Endothelial cell of umbilical vein (primary cell): ENCODE measurements at regions not wholly inside any gene's neighbourhood (a gene's known extent, or its start where the extent isn't known, plus 50 kb on each side); places are given as distances from the start of the nearest gene placed in this dataset.

Source experiments
- EZH2 ChIP-seq: IDR thresholded peaks from 2 replicates; pipeline ENCODE4 v1.6.1; 2012; ENCODE audit warnings: borderline replicate concordance, low read depth, mild to moderate bottlenecking, moderate library complexity, low read length, inconsistent platforms; ENCODE audit not compliant: severe bottlenecking
- FOS ChIP-seq: IDR thresholded peaks from 2 replicates; pipeline ENCODE4 v1.6.1; 2011; ENCODE audit warnings: mild to moderate bottlenecking, low read length, moderate library complexity, borderline replicate concordance; ENCODE audit not compliant: insufficient read depth
- GATA2 ChIP-seq: IDR thresholded peaks from 2 replicates; pipeline ENCODE4 v1.7.0; 2011; ENCODE audit warnings: low read depth, mild to moderate bottlenecking, moderate library complexity, mixed read lengths, low read length; ENCODE audit not compliant: insufficient read length, insufficient read depth
- JUN ChIP-seq: IDR thresholded peaks from 2 replicates; pipeline ENCODE4 v1.6.1; 2011; ENCODE audit warnings: borderline replicate concordance, low read depth; ENCODE audit not compliant: insufficient read length, insufficient read depth
- MYC ChIP-seq: IDR thresholded peaks from one replicate; pipeline ENCODE4 v1.6.1; 2011; ENCODE audit warnings: mild to moderate bottlenecking, low read depth, low read length
- POLR2A ChIP-seq: IDR thresholded peaks from 2 replicates; pipeline ENCODE4 v1.6.1; 2012; ENCODE audit warnings: low read depth, mild to moderate bottlenecking, control low read depth, low read length
- POLR2AphosphoS5 ChIP-seq: IDR thresholded peaks from 2 replicates; pipeline ENCODE4 v1.6.1; 2012; ENCODE audit warnings: low read depth, mild to moderate bottlenecking, control low read depth, low read length, moderate library complexity; ENCODE audit not compliant: insufficient read depth
- TF ChIP-seq, protein P1 (sequence below), 2 donors: IDR thresholded peaks; 1 replicate in 1 of 2; 2 replicates in 1 of 2; pipeline ENCODE4 v1.5.1; 2011; ENCODE audit warnings: low read length in 2 of 2, mild to moderate bottlenecking in 2 of 2, moderate library complexity in 2 of 2, control low read depth in 1 of 2, inconsistent platforms in 1 of 2, low read depth in 1 of 2; ENCODE audit not compliant: insufficient read depth in 1 of 2; ENCODE audit errors: extremely low read depth in 1 of 2
- TF ChIP-seq, protein P2 (sequence below): IDR thresholded peaks from 2 replicates; pipeline ENCODE4 v1.6.1; 2011; ENCODE audit not compliant: insufficient read depth, insufficient read length

DNA sequence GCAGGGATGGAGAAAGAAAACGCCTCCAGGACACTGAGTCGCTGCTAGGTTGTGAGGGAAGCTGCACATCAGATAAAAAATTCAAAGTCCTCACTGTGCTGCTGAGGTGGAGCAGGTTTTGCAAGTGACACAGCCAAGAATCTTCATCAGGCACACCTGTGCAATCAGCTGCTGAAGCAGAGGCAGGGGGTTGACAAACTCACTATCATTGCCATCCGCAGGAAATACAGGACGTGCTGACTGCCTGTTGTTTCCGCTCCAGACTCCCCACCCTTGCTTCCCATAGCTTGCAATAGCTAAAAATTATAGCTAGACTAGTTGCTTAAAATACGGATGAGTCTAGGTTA, 147.8 kb upstream of the FHL2 start:
- TF ChIP-seq, protein P1, sequence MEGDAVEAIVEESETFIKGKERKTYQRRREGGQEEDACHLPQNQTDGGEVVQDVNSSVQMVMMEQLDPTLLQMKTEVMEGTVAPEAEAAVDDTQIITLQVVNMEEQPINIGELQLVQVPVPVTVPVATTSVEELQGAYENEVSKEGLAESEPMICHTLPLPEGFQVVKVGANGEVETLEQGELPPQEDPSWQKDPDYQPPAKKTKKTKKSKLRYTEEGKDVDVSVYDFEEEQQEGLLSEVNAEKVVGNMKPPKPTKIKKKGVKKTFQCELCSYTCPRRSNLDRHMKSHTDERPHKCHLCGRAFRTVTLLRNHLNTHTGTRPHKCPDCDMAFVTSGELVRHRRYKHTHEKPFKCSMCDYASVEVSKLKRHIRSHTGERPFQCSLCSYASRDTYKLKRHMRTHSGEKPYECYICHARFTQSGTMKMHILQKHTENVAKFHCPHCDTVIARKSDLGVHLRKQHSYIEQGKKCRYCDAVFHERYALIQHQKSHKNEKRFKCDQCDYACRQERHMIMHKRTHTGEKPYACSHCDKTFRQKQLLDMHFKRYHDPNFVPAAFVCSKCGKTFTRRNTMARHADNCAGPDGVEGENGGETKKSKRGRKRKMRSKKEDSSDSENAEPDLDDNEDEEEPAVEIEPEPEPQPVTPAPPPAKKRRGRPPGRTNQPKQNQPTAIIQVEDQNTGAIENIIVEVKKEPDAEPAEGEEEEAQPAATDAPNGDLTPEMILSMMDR (IDR thresholded peaks at IDR 0.05; ENCODE audit: extremely low read depth in 1 of 2, insufficient read depth in 1 of 2, low read depth in 1 of 2, low read length in 2 of 2): no peak
- TF ChIP-seq EZH2 (no peak), POLR2A (no peak), POLR2AphosphoS5 (no peak), JUN (no peak), FOS (no peak), GATA2 (peak; percentile 62), MYC (no peak)
- TF ChIP-seq, protein P2, sequence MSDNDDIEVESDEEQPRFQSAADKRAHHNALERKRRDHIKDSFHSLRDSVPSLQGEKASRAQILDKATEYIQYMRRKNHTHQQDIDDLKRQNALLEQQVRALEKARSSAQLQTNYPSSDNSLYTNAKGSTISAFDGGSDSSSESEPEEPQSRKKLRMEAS: no peak
